Neural crest cell (in vitro differentiated cells): ENCODE measurements at regions not wholly inside any gene's neighbourhood (a gene's known extent, or its start where the extent isn't known, plus 50 kb on each side); places are given as distances from the start of the nearest gene placed in this dataset.

ENCODE experiments used
- DNase-seq: peaks from one replicate; pipeline ENCODE4 v3.0.0; 2021; ENCODE audit warnings: low read depth, mixed read lengths, low spot score
- H3K27ac Mint-ChIP-seq: one replicate; pipeline ENCODE4 v1.8.0; 2021; ENCODE audit warnings: mild to moderate bottlenecking, mixed read lengths; ENCODE audit not compliant: unreplicated experiment
- H3K27me3 Mint-ChIP-seq: 2 replicates; pipeline ENCODE4 v1.8.0; 2021; ENCODE audit warnings: low read depth, mild to moderate bottlenecking, mixed read lengths
- H3K36me3 Mint-ChIP-seq: 2 replicates; pipeline ENCODE4 v1.8.0; 2021; ENCODE audit warnings: low read depth, mild to moderate bottlenecking, mixed read lengths
- H3K4me1 Mint-ChIP-seq: 2 replicates; pipeline ENCODE4 v1.8.0; 2021; ENCODE audit warnings: mixed read lengths
- H3K4me3 Mint-ChIP-seq: one replicate; pipeline ENCODE4 v1.8.0; 2021; ENCODE audit warnings: mild to moderate bottlenecking, mixed read lengths
- H3K9me3 Mint-ChIP-seq: 2 replicates; pipeline ENCODE4 v1.8.0; 2021; ENCODE audit warnings: mixed read lengths
- TF ChIP-seq, protein P1 (sequence below): fragments of 200-600 bp; sonication (generic); conservative IDR thresholded peaks from 2 replicates; pipeline ENCODE4 v1.5.0; 2021; ENCODE audit warnings: antibody characterized with exemption, mild to moderate bottlenecking

DNA sequence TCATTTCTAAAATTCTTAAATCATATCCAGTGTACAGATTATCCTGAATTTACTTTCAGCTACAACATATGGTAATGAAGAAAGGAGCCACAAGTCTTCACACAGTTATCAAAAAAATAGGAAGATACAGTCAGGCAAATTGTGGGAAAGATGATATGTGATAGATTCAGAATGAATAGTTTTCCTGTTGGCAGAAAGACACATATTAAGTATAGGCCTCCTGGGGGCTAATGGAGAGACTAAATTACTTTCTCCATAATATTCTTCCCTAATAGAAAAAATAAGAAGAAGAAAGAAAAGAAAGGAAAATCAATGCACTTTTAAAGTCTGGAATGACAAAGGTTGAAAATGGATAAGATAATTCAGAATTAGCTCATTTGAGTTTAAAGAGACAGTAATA, 2073.5 kb downstream of the LRRC4C start:
- Mint-ChIP-seq H3K27ac (no peak overlapping the region), H3K36me3 (peaks cover 2% of the 10 kb centered on the region), H3K27me3 (no peaks in the 10 kb centered on the region), H3K4me3 (no peak overlapping the region), H3K9me3 (peaks cover 4% of the 10 kb centered on the region), H3K4me1 (no peaks in the 10 kb centered on the region)
- no peak for DNase-seq
- TF ChIP-seq, protein P1, sequence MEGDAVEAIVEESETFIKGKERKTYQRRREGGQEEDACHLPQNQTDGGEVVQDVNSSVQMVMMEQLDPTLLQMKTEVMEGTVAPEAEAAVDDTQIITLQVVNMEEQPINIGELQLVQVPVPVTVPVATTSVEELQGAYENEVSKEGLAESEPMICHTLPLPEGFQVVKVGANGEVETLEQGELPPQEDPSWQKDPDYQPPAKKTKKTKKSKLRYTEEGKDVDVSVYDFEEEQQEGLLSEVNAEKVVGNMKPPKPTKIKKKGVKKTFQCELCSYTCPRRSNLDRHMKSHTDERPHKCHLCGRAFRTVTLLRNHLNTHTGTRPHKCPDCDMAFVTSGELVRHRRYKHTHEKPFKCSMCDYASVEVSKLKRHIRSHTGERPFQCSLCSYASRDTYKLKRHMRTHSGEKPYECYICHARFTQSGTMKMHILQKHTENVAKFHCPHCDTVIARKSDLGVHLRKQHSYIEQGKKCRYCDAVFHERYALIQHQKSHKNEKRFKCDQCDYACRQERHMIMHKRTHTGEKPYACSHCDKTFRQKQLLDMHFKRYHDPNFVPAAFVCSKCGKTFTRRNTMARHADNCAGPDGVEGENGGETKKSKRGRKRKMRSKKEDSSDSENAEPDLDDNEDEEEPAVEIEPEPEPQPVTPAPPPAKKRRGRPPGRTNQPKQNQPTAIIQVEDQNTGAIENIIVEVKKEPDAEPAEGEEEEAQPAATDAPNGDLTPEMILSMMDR = no peak

DNA sequence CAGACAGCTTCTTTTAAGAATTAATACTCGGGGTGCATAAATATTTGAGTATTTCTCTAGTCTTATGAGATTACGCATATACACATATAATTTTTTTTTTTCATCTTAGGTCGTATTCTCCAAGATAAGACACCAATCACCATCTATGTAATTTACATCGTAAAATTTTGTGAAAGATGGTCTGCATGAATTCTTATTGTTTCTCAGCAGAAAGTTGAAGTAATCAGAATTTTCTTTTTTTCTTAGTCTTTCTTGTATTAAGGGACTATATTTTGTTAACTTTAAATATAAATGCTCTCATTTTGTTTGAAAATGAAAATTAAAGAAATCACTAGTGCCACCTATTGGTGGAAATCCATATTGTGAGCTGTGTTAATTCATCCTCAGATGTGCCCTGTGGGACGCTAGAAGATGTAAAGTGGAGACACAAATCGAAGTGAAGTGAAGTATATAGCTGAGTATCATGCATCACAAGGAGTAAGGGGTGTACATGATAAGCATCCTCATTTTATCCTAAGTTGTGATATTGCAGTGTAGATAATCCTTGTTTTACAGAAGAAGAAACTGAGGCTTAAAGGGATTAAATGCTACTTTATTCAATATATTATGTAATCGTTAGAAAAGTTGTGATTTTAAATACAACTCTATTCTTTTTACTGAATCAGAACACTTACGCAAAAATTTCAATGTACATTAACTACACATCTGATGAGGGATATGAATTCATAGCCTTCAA, 2084.3 kb downstream of the LRRC4C start:
- Mint-ChIP-seq H3K27me3 (no peaks in the 10 kb centered on the region), H3K4me3 (no peak overlapping the region), H3K9me3 (no peaks in the 10 kb centered on the region), H3K36me3 (no peaks in the 10 kb centered on the region), H3K27ac (no peak overlapping the region), H3K4me1 (no peaks in the 10 kb centered on the region)
- DNase-seq = peak; percentile 13
- TF ChIP-seq, protein P1 = peak; percentile 81

DNA sequence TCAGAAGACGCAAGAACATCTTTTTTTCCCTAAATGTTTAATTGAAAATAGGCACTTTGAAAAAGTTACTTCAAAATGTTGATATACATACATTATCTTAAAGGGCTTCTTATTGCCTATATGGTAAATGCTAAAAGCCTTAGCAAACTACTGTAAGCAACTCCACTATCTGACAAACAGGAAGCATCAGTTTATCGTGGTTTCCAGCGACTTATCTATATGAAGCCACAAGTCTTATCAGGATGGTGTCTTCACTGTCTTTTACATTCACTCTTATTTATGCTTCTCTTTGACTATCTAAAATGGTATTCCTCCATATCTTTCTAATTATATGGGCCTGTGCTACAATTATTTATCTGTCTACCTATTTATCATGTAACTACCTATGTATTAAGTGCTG, 2091.9 kb downstream of the LRRC4C start:
- no peak overlapping the region for H3K27ac Mint-ChIP-seq
- no peaks in the 10 kb centered on the region for H3K9me3 Mint-ChIP-seq
- DNase-seq = no peak
- no peak overlapping the region for H3K4me3 Mint-ChIP-seq
- TF ChIP-seq, protein P1 = no peak
- H3K27me3 Mint-ChIP-seq = no peaks in the 10 kb centered on the region
- no peaks in the 10 kb centered on the region for H3K36me3 Mint-ChIP-seq
- H3K4me1 Mint-ChIP-seq = no peaks in the 10 kb centered on the region

DNA sequence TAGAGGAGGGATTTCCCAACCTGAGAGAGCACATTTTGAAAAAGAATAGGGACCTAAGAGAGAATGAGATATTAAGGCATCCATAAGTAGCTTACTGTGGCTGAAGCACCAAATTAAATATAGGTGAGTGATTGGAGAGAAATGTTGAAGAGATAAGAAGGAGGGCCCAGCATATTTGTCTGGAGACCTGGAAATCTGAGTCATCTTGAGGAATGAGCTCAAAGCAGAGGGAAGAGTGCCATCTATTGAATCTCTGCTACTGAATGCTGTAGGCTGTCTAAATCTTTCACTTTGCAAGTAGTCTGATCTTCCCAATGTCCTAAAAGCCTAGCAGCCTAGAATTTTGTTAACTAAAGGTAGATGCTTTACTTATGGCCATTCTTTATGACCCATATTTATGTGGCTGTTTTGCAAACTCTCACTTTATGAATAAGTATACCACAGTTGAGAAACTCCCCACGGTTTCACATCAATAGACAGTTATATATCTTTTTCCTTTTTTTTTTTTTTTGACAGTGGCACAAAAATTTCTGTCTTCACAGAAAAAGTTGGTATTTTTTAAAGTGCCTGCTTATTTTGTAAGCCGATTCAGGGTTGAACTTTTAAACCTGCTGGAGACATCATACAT, 2093.5 kb downstream of the LRRC4C start:
- TF ChIP-seq, protein P1 = no peak
- H3K27ac Mint-ChIP-seq = no peak overlapping the region
- no peak overlapping the region for H3K4me3 Mint-ChIP-seq
- no peaks in the 10 kb centered on the region for H3K4me1 Mint-ChIP-seq
- H3K9me3 Mint-ChIP-seq = peaks cover 5% of the 10 kb centered on the region
- DNase-seq = no peak
- no peaks in the 10 kb centered on the region for H3K27me3 Mint-ChIP-seq
- no peaks in the 10 kb centered on the region for H3K36me3 Mint-ChIP-seq

DNA sequence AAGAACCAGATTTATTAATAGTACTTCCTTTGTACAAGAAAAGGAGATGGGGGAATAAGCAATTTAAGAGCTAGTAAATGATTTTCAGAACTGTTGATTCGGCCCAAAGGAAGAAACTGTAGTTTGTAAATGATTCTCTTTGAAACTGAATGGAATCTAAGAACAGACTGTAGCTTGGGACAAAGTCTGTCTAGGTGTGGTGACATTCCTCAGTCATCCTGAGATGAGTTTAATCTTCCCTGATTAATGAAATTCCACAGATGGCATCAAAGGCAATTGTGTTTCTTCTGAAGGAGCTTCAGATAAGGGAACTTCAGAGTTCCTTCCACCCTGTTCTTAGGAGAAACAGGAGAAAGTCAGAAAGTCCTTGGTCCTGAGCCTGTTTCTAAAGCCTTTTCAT, 2095.9 kb downstream of the LRRC4C start:
- no peaks in the 10 kb centered on the region for H3K27me3 Mint-ChIP-seq
- no peaks in the 10 kb centered on the region for H3K36me3 Mint-ChIP-seq

More for the DNA sequence above, 2095.9 kb downstream of the LRRC4C start:
- Mint-ChIP-seq H3K9me3 (peaks cover 6% of the 10 kb centered on the region), H3K4me1 (no peaks in the 10 kb centered on the region), H3K4me3 (no peak overlapping the region), H3K27ac (no peak overlapping the region)
- DNase-seq = no peak
- TF ChIP-seq, protein P1 = no peak
